HCT116 (cell line): ENCODE measurements at regions not wholly inside any gene's neighbourhood (a gene's known extent, or its start where the extent isn't known, plus 50 kb on each side); places are given as distances from the start of the nearest gene placed in this dataset.

Source experiments
- ATAC-seq: fragments of 200-7000 bp; cut with Tn5 transposase; 2 replicates; pipeline ENCODE4 v1.9.1; 2020; ENCODE audit warnings: mild to moderate bottlenecking, moderate library complexity
- BruUV-seq: library from RNA; stranded (reverse); fragments of 400-500 nt; replicated peaks from 2 replicates; lab custom pipeline; 2021; lab: Mats Ljungman, UMichigan
- CTCF ChIA-PET: fragments of 300-600 bp; sonication (Branson Sonifier 250); formaldehyde crosslinking; loops from one replicate; lab custom pipeline; 2021; ENCODE audit warnings: antibody characterized with exemption; lab: Charles Lee
- POLR2A ChIA-PET: fragments of 300-600, 350-600 bp; sonication (Branson Sonifier 250); formaldehyde crosslinking; loops from one replicate; lab custom pipeline; 2021; ENCODE audit warnings: antibody characterized with exemption; lab: Charles Lee
- RAD21 ChIA-PET, 2 experiments: fragments of 300-600 bp; sonication (Branson Sonifier 250); formaldehyde crosslinking; loops; one replicate each; lab custom pipeline; 2023; ENCODE audit warnings: low total read pairs in 2 of 2; ENCODE audit not compliant: uncharacterized antibody in 2 of 2, unreplicated experiment in 2 of 2, low non-redundant PET in 1 of 2; lab: Charles Lee
- DNase-seq: peaks from one replicate; pipeline ENCODE4 v3.0.0-alpha.2; 2010; ENCODE audit warnings: low read depth, low spot score
- H2AFZ ChIP-seq: fragments of 200-600 bp; shearing (Covaris generic), sonication (generic); 2 replicates; pipeline ENCODE4 v1.6.1; 2017; ENCODE audit warnings: low read depth, mixed run types, mixed read lengths, antibody characterized with exemption, low read length; ENCODE audit not compliant: poor library complexity, severe bottlenecking
- H3K27ac ChIP-seq: 2 replicates; pipeline ENCODE4 v1.5.1; 2012; ENCODE audit warnings: low read depth, low read length
- H3K27me3 ChIP-seq: fragments of 200-600 bp; sonication (generic); 2 replicates; pipeline ENCODE4 v1.6.1; 2016; ENCODE audit warnings: mixed run types, low read length, mixed read lengths; ENCODE audit not compliant: insufficient read depth
- H3K36me3 ChIP-seq, 2 experiments: fragments of 200-500 bp in 1 of 2; fragments of 200-600 bp in 1 of 2; sonication (Bioruptor generic) in 1 of 2; sonication (generic) in 1 of 2; 2 replicates each; pipeline versions ENCODE4 v1.5.1 to v1.6.1; 2014 to 2016; ENCODE audit warnings: low read length in 2 of 2, inconsistent platforms in 1 of 2, mixed read lengths in 1 of 2, mixed run types in 1 of 2; ENCODE audit not compliant: insufficient read depth in 2 of 2, control insufficient read depth in 1 of 2
- H3K4me1 ChIP-seq, 2 experiments: fragments of 200-600 bp in 1 of 2; sonication (generic) in 1 of 2; 2 replicates each; pipeline versions ENCODE4 v1.5.1 to v1.6.1; 2012 to 2017; ENCODE audit warnings: low read length in 2 of 2, inconsistent platforms in 1 of 2, mild to moderate bottlenecking in 1 of 2, mixed read lengths in 1 of 2, mixed run types in 1 of 2, moderate library complexity in 1 of 2; ENCODE audit not compliant: insufficient read depth in 2 of 2, control insufficient read depth in 1 of 2
- H3K4me2 ChIP-seq: fragments of 200-600 bp; sonication (generic); 2 replicates; pipeline ENCODE4 v1.6.1; 2017; ENCODE audit warnings: mixed run types, low read length, mixed read lengths
- H3K4me3 ChIP-seq, 2 experiments: fragments of 200-600 bp in 1 of 2; sonication (generic) in 1 of 2; replicated peaks in 1 of 2; 2 replicates each; pipeline ENCODE4 v1.5.1; 2011 to 2016; ENCODE audit warnings: low read length in 2 of 2, control low read depth in 1 of 2, low read depth in 1 of 2, mild to moderate bottlenecking in 1 of 2, mixed read lengths in 1 of 2, mixed run types in 1 of 2
- H3K79me2 ChIP-seq: fragments of 200-600 bp; sonication (generic); 2 replicates; pipeline ENCODE4 v1.6.1; 2017; ENCODE audit warnings: mild to moderate bottlenecking, mixed run types, low read length, moderate library complexity, mixed read lengths; ENCODE audit not compliant: insufficient read depth
- H3K9ac ChIP-seq: fragments of 200-600 bp; sonication (generic); 2 replicates; pipeline ENCODE4 v1.6.1; 2016; ENCODE audit warnings: low read length, mixed read lengths
- H3K9me2 ChIP-seq: fragments of 200-600 bp; sonication (generic), shearing (Covaris generic); 2 replicates; pipeline ENCODE4 v1.6.1; 2017; ENCODE audit warnings: mixed run types, mild to moderate bottlenecking, moderate library complexity; ENCODE audit not compliant: insufficient read depth
- H3K9me3 ChIP-seq, 2 experiments: fragments of 200-500 bp in 1 of 2; fragments of 200-600 bp in 1 of 2; sonication (Bioruptor generic) in 1 of 2; sonication (generic) in 1 of 2; 2 replicates each; pipeline ENCODE4 v1.6.1; 2014 to 2017; ENCODE audit warnings: low read length in 2 of 2, mixed read lengths in 2 of 2, inconsistent platforms in 1 of 2, low read depth in 1 of 2, mild to moderate bottlenecking in 1 of 2, mixed run types in 1 of 2, moderate library complexity in 1 of 2; ENCODE audit not compliant: control insufficient read depth in 1 of 2, insufficient read depth in 1 of 2
- H4K20me1 ChIP-seq: fragments of 200-600 bp; sonication (generic), shearing (Covaris generic); 2 replicates; pipeline ENCODE4 v1.6.1; 2017; ENCODE audit warnings: mixed run types, mild to moderate bottlenecking, moderate library complexity; ENCODE audit not compliant: insufficient read depth
- ATF3 ChIP-seq: IDR thresholded peaks from 2 replicates; pipeline ENCODE4 v1.6.1; 2012
- CBX3 ChIP-seq: IDR thresholded peaks from 2 replicates; pipeline ENCODE4 v1.6.1; 2012; ENCODE audit warnings: low read depth
- CEBPB ChIP-seq: IDR thresholded peaks from 2 replicates; pipeline ENCODE4 v1.6.1; 2012; ENCODE audit warnings: low read depth
- EZH2 ChIP-seq: fragments of 200-600 bp; sonication (generic); IDR thresholded peaks from 2 replicates; pipeline ENCODE4 v1.6.1; 2017; ENCODE audit warnings: antibody characterized with exemption, mixed run types
- EZH2phosphoT487 ChIP-seq: fragments of 200-600 bp; IDR thresholded peaks from 2 replicates; pipeline ENCODE4 v1.6.1; 2018; ENCODE audit warnings: antibody characterized with exemption, borderline replicate concordance
- FOSL1 ChIP-seq: IDR thresholded peaks from 2 replicates; pipeline ENCODE4 v1.6.1; 2012; ENCODE audit warnings: low read depth
- JUND ChIP-seq: IDR thresholded peaks from 2 replicates; pipeline ENCODE4 v1.6.1; 2012
- MAX ChIP-seq: IDR thresholded peaks from 2 replicates; pipeline ENCODE4 v1.6.1; 2012
- POLR2AphosphoS5 ChIP-seq: IDR thresholded peaks from 2 replicates; pipeline ENCODE4 v1.6.1; 2011; ENCODE audit warnings: mild to moderate bottlenecking, low read depth, low read length, moderate library complexity
- RAD21 ChIP-seq: IDR thresholded peaks from 2 replicates; pipeline ENCODE4 v1.6.1; 2012; ENCODE audit warnings: low read depth, mild to moderate bottlenecking
- SIN3A ChIP-seq: IDR thresholded peaks from 2 replicates; pipeline ENCODE4 v1.6.1; 2012; ENCODE audit warnings: low read depth
- SP1 ChIP-seq: IDR thresholded peaks from 2 replicates; pipeline ENCODE4 v1.6.1; 2012; ENCODE audit warnings: low read depth
- SRF ChIP-seq: IDR thresholded peaks from 2 replicates; pipeline ENCODE4 v1.6.1; 2012; ENCODE audit warnings: low read depth
- TCF7L2 ChIP-seq: IDR thresholded peaks from 2 replicates; pipeline ENCODE4 v1.7.0; 2011; ENCODE audit warnings: borderline replicate concordance, inconsistent platforms; ENCODE audit not compliant: insufficient read depth, insufficient read length; ENCODE audit errors: extremely low read depth
- YY1 ChIP-seq: IDR thresholded peaks from 2 replicates; pipeline ENCODE4 v1.6.1; 2011; ENCODE audit warnings: low read length, low read depth, moderate library complexity, mild to moderate bottlenecking; ENCODE audit not compliant: insufficient replicate concordance; ENCODE audit errors: extremely low read depth
- intact Hi-C: fragments of 100-400 bp; cut with micrococcal nuclease; formaldehyde crosslinking; loops from 2 replicates; pipeline ENCODE4 v1.10.0; 2022
- TF ChIP-seq, protein P1 (sequence below): IDR thresholded peaks from 2 replicates; pipeline ENCODE4 v1.6.1; 2012; ENCODE audit warnings: low read depth

- Histone ChIP-seq H3K79me2 (no peaks in the 10 kb centered on the region), H3K4me1 (peaks cover 5 to 10% of the 10 kb centered on the region in 2 experiments; a peak in 3 of 4 replicates), H3K4me2 (no peak overlapping the region), H3K4me3 (no peak overlapping the region), H3K9me3 (no peaks in the 10 kb centered on the region), H2AFZ (no peak overlapping the region), H3K27ac (no peak overlapping the region), H4K20me1 (no peaks in the 10 kb centered on the region), H3K9ac (no peak overlapping the region), H3K27me3 (no peaks in the 10 kb centered on the region), H3K9me2 (no peaks in the 10 kb centered on the region), H3K36me3 (no peaks in the 10 kb centered on the region)
- no peak for ATAC-seq
- intact Hi-C loops = no loop called here
- RAD21 ChIA-PET = no interaction called here
- CTCF ChIA-PET = no interaction called here
- BruUV-seq = no TSS peak
- TF ChIP-seq SIN3A (no peak), JUND (no peak)
- TF ChIP-seq, protein P1, sequence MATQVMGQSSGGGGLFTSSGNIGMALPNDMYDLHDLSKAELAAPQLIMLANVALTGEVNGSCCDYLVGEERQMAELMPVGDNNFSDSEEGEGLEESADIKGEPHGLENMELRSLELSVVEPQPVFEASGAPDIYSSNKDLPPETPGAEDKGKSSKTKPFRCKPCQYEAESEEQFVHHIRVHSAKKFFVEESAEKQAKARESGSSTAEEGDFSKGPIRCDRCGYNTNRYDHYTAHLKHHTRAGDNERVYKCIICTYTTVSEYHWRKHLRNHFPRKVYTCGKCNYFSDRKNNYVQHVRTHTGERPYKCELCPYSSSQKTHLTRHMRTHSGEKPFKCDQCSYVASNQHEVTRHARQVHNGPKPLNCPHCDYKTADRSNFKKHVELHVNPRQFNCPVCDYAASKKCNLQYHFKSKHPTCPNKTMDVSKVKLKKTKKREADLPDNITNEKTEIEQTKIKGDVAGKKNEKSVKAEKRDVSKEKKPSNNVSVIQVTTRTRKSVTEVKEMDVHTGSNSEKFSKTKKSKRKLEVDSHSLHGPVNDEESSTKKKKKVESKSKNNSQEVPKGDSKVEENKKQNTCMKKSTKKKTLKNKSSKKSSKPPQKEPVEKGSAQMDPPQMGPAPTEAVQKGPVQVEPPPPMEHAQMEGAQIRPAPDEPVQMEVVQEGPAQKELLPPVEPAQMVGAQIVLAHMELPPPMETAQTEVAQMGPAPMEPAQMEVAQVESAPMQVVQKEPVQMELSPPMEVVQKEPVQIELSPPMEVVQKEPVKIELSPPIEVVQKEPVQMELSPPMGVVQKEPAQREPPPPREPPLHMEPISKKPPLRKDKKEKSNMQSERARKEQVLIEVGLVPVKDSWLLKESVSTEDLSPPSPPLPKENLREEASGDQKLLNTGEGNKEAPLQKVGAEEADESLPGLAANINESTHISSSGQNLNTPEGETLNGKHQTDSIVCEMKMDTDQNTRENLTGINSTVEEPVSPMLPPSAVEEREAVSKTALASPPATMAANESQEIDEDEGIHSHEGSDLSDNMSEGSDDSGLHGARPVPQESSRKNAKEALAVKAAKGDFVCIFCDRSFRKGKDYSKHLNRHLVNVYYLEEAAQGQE = no peak
- no peak for DNase-seq
- POLR2A ChIA-PET = no interaction called here
Observed at GRCh38 chr10:4436103-4436502, 389.9 kb upstream of the AKR1E2 start.

DNA sequence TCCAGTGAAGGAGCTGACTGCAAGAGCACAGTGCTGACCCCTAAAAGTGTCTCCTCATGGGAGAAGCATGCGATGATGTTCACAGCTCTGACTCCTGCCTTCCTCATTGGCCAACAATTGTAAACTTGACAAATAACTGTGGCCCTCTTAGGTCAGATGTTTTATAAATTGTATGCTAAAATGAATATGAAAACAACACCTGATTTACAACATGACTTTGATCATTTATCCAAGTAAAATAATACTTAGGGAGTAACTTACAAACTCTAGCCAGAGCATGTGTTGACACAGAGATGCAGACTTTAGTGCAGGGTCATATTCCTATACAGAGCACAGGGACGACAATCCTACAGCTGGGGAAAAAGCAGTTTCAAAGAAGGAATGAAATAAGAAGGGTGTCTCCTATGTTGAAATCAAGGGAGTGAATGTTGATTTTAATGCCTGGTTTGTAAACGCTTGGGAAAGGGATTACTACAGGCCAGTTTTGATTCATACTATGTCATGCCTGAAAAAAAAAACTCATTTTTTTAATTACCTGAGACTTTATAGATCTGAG is 391.4 kb upstream of the AKR1E2 start:
- no peaks in the 10 kb centered on the region for H3K9me3 ChIP-seq
- no peaks in the 10 kb centered on the region for H4K20me1 ChIP-seq
- ChIA-PET RAD21 (no interaction called here), POLR2A (no interaction called here), CTCF (no interaction called here)
- no TSS peak for BruUV-seq
- no peak overlapping the region for H2AFZ ChIP-seq
- no peaks in the 10 kb centered on the region for H3K9me2 ChIP-seq
- H3K27ac ChIP-seq = no peak overlapping the region
- no peaks in the 10 kb centered on the region for H3K27me3 ChIP-seq
- intact Hi-C loops = no loop called here
- H3K4me2 ChIP-seq = no peak overlapping the region
- no peak overlapping the region for H3K4me3 ChIP-seq
- no peak overlapping the region for H3K9ac ChIP-seq
- TF ChIP-seq RAD21 = no peak
- no peak for TF ChIP-seq JUND
- TF ChIP-seq YY1 = no peak
- TF ChIP-seq CBX3 = no peak
- TF ChIP-seq CEBPB = no peak
- no peak for TF ChIP-seq ATF3
- no peak for TF ChIP-seq SIN3A
- no peak for TF ChIP-seq SRF
- TF ChIP-seq EZH2 = no peak
- TF ChIP-seq SP1 = no peak
- no peak for TF ChIP-seq TCF7L2
- no peak for TF ChIP-seq EZH2phosphoT487
- no peak for TF ChIP-seq POLR2AphosphoS5
- TF ChIP-seq MAX = no peak
- TF ChIP-seq FOSL1 = no peak
- ATAC-seq = no peak
- no peak for DNase-seq
- no peaks in the 10 kb centered on the region for H3K36me3 ChIP-seq
- H3K79me2 ChIP-seq = no peaks in the 10 kb centered on the region
- H3K4me1 ChIP-seq = peaks cover 5 to 15% of the 10 kb centered on the region in 2 experiments; a peak in 3 of 4 replicates
